Stimulated activated CD4-positive, alpha-beta T cell treated with anti-CD3 and anti-CD28 coated beads, Interleukin-4, amount 100 ng/mL, for 48 hours (primary cell): ENCODE measurements at regions not wholly inside any gene's neighbourhood (a gene's known extent, or its start where the extent isn't known, plus 50 kb on each side); places are given as distances from the start of the nearest gene placed in this dataset.

Experiments
- DNase-seq, 2 donors: peaks; one replicate each; pipeline ENCODE4 v3.0.0-alpha.2; 2020; ENCODE audit warnings: low read depth in 2 of 2

DNA sequence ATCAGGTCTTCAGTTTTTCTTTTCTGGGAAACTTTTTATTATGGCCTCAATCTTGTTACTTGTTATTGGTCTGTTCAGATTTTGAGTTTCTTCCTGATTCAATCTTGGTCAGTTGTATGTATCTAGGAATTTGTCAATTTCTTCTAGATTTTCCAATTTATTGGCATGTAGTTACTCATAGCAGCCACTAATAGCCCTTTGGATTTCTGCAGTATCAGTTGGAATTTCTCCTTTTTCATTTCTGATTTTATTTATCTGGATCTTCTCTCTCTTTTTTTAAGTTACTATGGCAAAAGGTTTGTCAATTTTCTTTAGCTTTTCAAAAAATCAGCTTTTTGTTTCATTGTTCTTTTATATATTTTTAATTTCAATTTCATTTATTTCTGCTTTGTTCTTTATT is 419.6 kb upstream of the KIRREL3 start:
- no peak for DNase-seq

DNA sequence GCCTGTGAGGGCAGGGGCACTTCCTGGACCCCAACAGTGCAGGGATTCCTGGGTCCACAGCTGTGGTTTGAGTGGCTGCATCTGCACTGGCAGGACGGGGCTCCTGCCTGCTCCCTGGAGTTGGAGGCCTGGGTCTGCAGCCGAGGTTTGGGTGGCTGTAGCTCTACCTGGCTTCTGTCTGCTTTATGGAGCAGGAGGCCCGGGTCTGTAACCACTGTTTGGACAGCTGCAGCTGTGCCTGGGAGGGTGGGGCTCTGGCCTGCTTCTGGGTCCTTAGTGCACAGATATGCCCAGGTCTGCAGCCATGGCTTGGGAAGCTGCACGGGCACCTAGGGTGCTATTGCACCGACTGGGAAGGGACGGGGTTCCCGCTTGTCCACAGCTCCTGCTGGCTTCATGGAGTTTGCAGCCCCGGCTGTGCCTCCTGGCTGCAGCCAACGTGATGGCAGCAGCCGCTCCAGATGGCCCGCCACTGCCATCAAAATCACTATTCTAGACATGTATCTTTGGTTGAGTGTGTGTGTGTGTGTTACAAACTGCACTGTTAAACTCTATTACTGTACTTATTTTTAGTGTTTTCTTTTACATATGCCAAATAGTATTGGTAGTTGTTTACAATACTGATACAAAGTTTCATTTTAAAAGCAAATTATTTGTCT is 412.3 kb upstream of the KIRREL3 start:
- no peak for DNase-seq

DNA sequence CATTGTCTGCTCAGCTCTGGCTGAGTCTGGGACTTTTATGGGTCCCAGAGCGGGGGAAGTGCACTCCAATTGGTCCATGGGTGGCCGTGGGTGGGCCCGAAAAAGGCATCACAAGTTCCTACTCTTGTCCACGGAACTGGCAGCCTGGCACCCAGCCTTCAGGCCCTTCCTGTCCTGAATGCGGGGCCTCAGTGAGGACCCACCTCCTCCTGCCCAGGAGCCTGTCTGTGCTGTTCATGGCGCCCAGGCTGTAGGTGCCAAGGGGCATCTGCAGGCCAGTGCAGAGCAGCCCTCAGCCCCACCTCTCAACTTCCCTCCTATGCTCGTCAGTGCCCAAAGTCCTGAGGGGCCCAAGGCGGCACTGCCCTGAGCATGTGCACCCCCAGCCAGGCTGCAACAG is 411.7 kb upstream of the KIRREL3 start:
- DNase-seq, result no peak

DNA sequence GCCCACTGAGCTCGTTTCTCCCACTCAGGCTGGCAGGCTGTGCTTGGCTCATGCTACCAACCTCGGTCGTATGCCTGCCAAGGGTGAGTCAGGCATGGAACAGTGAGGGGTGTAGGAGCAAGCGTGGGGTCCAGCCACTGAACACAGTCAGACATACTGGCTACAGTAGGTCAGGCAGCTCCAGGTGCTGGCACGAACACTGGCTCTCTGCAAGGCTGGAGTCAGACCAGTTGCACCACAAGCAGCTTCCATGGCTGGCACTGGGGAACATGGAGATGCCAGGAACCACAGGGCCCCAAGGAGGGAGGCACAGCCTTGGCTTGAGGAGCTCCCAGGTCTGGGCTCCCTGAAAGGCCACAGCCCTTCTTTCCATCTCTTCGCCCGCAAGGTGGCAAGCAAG is 410.7 kb upstream of the KIRREL3 start:
- no peak for DNase-seq

DNA sequence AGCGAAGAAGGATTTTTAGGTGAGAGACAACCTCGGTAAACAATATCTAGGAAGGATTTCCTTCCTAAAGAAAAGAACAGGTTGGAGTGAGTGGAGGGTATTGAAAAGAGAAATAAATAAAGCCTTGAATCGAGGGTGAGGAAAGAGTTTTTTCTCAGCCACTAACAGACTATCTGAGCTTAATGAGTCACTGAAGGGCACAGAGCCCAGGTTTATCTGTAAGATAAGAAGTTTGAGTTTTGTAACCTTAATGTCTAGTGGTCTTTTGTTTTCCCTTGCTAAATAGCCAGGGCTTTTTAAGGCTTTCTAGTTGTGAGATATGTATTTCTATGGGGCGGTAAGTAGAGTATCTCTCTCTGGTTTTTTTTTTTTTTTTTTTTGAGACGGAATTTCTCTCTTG is 394.5 kb upstream of the KIRREL3 start:
- DNase-seq, result no peak

DNA sequence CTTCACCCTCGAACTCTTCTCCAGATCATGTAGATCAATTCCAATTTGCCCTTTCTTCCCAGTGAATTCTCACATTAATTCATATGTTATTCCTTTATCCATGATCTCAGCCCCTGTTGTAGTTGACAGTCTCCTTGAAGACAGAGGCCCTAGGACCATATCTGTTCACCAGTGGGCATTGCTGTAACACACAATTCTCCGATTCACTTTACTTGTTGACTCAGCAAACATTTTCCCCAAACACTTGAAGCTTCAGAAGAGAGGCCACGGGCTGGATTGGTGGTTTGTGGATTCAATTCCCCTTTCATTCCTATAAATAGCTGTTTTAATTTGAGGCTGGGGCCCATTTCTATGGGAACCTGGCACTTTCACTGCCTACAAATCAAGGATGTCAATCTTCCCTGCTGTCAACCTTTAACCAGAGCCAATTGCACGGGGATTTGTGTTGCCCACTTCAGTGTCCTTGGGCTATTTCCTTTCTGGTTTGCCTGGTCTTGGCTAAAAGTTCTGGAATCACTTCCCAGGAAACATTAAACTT is 393.0 kb upstream of the KIRREL3 start:
- DNase-seq, result no peak

DNA sequence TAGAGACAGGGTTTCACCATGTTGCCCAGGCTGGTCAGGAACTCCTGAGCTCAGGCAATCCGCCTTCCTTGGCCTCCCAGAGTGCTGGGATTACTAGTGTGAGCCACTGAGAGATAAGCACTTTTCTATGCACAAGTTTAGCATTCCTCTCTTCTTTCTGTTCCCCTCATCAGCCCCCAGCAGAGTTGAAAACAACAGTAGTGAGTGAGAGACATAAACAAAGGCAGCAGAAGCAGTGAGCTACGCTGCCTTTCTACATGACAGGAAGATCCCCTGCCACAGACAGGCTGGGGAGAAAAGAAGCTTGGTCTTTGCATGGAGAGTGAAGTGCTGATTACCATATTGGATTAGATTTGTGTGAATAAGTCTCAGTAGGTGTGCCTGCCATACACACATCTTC is 392.0 kb upstream of the KIRREL3 start:
- no peak for DNase-seq

DNA sequence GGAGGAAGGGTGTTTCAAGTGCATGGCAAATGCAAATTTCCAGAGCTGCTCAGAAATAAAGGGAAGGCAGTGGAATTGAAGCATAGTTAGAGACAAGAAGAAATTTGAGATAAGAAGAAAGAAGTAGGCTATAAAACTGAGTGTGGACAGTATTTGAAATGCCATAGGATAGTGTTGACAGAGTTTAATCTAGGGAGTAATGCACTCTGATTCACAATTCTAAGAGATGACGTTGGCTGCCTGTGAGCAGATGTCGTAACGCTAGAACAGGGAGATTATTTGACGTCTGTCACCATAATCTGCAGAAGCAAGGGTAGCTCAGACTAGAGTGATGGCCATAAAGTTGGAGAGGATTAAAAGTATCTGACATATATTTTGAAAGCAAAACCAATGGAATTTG is 389.9 kb upstream of the KIRREL3 start:
- no peak for DNase-seq

DNA sequence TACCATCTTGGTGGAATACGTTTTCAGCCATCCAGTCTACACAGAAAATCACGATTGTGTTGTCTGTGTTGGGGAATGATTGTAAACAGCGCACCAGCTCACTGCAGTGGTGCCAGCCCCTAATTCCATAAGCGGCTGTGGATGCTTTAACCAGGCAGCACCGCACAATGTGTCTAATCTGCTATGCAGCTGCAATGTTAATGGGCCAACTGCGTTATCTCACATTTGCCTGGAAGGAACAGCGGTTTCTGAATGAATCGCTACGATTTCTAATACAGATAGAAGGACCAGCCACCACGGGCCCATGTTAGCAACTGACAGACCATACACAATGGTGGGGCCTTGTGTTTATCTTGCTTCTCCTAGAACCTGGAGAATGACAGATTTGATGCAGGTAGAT is 384.5 kb upstream of the KIRREL3 start:
- no peak for DNase-seq

DNA sequence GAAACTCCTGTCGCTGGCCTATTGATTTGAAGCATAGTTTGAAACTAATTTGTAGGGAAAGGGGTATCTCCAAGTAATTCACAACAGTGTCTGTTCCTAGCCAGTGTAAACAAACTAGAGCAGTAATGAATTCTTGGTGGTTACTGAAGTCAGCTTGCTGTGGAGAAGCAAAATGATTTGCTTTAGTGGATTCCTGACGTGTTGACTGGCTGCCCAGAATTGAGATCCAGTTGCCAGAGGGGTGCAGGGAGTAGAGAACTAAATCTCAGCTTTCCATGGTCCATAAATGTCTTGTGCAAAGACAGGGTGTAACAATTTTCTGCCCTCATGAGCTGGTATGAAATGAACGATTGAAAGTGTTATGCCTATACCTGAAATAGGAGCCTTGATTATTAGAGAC is 382.5 kb upstream of the KIRREL3 start:
- DNase-seq, result no peak

DNA sequence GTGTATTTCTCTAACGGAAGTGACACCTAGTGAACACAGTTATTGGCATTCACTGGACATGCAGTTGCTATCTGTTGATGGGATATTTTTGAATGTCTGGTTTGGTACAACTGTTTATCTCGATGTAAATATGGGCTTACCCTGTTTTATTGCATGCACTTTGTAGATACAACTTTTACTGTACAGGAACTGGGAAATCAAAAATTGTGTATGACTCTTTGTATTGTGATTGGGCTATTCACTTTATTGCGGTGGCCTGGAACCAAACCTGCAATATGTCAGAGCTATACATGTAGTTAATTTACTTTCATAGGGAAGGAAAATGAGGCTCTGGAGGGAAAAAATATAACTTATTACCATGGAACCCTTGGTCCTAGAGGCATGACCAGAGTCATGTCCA is 380.7 kb upstream of the KIRREL3 start:
- DNase-seq, result no peak

DNA sequence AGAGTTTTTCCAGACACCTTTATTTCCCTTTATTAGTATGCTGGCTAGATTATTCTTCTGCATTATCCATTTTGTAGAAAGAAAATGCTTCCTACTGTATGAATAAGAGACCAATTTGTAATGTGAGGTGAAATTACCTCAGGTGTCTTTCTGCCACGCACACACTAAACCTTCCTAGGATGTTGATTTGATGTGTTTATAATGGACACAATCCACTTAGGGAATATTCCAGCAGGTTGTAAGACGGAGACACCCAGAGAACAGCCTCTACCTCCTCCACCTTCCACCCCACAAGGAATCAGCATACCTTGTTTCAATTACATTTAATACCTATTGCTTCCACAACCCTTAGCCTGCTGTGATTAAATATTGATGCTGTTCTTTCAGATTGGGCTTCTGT is 379.1 kb upstream of the KIRREL3 start:
- no peak for DNase-seq

DNA sequence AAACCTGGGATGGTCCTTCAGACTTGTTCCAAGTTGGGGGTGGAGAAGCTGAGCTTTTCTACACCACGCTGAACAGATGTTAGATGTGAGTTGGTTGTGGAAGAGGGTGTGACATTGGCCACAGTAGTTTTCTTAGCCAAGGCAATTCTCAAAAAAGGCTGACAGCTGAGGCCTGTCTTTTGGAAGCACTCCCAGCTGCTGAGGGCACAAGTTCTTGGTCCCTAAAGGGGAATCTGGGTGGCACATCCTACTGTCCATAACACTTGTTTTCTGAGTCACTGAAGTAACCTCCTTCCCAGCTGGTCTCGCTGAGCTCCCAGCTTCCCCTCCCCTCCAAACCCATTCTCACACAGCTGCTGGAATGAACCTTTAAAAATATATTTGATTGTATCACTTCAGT is 375.7 kb upstream of the KIRREL3 start:
- no peak for DNase-seq

DNA sequence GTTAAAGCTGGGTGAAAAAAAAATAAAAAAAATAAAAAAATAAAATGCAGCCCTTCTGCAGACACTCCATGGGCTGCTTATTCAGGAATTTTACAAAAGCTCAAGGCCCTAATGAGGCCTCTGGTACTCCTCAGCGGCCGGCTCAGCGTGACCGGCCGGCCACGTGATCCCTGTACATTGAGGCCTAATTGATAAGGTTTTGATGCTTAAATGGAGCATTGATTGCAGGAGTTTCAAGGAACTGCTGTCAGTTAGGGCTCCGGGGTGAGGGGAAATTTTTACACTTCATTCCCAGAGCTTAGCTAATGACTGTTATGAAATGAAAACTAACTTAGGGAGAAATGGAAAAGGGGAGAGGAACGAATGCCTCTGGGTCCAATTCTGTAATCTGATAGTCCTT is 368.8 kb upstream of the KIRREL3 start:
- DNase-seq, result no peak

DNA sequence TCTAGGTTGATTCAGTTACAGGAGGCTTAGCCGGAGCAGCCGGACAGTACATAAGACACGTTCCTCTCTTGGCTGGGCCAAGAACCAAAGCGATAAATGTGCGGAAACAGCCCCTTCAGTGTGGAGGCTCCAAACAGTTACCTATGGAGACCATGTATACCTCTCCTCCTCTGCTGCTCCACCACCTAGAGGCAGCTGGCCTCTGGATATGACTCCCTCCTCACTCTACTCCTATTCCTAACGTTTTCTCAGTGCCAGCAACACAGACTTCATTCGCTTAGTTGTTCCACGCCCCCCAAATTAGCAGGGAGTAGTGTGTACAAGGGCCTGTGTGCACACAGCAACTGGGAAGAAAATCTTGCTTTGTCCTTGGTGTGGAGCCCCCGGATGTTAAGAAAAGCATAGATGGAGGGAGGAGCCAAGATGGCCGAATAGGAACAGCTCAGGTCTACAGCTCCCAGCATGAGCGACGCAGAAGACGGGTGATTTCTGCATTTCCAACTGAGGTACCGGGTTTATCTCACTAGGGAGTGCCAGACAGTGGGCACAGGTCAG is 362.3 kb upstream of the KIRREL3 start:
- DNase-seq, result no peak

DNA sequence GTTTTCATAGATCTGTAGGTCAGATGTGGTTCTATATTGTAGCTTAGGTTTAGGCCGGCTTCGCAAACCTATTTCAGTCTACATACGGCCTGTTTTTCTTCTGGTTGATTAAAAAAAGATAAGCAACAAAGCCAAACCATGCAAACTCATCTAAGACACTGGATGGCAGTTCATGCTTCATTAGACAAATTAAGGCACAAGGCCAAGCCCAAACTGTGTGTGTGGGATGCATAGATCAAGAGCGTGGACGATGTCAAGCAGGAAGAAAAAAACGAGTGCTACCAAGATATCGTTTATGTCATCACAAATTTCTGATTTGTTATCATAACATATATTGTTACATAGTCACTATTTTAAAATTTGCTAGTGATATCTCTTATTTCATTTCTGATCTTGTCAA is 357.6 kb upstream of the KIRREL3 start:
- DNase-seq, result no peak

DNA sequence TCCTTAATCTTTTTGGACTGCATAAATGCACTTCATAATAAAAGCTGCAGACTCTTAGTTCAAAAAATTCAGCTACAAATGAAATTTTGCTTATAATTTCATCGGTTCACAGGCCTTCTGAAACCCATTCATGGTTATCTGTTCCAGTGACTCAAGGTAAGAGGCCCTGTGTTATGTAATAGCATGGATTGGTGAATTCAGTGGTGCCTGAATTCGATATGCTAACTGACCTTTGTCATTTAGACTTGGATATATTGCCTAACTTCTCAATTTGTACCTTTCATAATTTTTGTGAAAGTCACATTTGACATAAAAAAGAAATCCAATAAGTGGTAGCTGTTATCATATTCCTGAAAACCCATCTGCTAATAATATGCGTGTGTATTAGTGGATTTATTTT is 349.9 kb upstream of the KIRREL3 start:
- DNase-seq, result no peak

DNA sequence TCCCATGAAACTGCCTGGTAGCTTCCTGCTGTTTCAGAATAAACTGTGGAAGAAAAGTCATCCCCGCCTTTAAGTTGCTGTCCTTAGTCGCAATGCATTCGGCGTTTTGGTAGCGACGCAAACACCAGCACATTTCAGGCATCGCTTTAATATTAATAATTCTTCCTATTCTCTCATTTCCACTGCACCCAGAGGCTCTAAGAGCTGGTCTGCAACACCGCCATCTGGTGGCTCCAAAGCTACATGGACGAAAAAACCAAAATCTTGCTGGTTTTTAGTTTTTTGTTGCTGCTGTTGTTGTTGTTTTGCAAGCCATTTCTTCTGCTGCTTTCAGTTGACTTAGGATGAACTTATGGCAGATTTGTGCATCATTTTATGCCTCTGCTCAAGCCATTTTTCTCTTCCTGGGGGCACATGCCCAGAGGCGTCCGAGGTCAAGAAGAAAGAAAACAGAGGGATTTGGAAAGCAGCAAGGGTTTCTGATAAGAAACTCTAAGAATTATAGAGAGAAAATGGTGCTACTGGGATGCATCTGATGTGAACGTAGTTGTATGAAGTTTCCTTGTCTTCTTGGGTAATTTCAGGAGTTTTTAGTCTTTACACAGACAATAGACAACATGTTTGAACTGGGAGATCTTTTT is 345.4 kb upstream of the KIRREL3 start:
- DNase-seq, result peak in 1 of 2 donors; percentile 4

DNA sequence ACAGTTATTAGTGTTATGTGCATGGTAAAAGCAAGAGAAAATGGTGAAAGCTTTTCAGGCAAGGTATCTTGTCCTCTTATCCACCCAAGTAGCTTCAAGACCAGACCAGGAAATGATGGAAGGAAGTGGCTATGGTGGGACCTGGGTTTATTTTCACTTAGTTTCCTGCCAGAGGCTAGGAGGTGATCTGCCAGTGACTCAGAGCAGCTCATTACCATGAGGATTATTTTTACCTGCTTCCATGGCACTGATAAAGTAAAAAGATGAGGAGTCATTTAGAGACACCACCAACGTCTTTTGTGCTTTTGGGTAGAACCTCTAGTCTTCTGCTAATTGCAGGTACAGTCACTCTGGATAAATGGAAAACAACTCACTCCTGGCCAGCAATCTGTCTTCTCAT is 339.9 kb upstream of the KIRREL3 start:
- no peak for DNase-seq

DNA sequence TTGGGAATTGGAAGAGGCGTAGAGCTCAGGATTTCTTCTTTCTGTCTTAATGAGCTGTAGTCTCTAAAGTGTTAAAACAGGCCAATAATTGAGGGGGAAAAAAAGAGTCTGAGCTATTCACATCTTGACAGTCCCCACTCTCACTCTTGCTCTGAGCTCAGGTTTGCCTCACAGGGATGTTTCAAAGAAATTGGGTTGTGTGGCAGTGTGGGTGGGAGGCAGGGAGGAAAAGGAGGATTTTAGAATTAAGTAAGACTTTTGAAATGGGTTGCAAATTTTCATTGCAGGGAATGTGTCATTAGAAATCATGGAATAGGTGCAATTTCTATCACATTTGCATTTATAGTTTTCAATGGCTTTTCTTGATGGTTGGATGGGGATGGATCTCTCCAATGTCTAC is 338.8 kb upstream of the KIRREL3 start:
- DNase-seq, result no peak

DNA sequence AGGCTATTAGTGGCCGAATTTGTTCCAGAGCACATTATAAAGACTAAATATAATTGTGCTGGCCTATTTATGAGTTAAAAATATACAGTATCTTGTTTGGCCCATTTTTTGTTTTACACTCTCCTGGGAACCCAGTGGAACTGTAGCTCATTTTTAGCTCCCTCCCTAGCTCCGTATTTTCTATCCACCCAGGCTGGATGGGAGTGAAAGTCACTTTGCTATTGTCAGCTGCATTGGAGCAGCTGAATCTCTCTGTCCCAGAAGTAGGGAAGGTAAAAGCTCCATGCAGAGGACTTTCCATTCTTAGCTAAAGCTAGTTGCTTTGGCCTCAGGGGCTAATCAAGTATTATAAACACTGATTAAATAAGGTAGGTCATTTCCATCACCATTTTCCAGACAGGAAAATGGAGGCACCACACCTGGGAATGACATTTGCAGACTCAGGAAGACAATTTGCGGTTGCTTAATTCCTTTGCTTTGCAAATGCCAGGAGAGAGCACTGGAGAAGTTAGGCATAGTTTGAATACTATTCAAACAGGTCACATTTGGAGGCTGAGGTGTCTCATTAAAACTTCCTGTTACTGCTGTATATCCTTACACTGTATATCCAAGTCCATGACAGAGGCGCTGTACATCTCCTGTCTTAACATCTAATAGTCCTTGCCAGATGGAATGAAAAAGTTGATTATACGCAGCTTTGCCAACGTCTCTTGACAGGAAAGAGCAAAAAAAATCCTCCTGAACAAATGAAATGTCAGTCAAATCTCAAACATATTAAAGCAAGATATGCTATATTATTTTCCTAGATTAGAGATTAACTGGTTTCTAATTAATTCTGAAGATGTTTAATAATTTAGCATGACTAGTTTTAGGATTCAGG is 338.1 kb upstream of the KIRREL3 start:
- DNase-seq, result no peak

DNA sequence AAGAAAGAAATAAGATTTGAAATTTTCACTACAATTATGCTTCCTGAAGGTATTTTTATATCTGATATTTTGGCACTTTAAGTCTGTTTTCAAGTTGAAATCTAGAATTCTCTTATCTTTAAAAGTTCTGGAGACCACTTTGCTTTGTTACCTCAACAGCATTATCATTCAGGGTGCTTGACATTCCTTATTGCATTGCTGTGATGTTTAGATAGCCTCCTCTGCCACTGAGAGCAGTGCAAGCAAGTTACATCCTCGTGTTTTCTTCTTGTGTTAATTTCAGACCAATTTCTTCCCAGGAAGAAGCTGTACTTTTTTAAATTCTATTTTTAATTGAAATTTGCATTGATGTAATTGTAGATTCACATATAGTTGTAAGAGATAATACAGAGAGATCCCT is 333.9 kb upstream of the KIRREL3 start:
- DNase-seq, result no peak
